ENCODE measurements at regions not wholly inside any gene's neighbourhood (a gene's known extent, or its start where the extent isn't known, plus 50 kb on each side); places are given as distances from the start of the nearest gene placed in this dataset.

GRCh38 chr1:58931024-58931423 lies 147.2 kb upstream of the JUN start:
- TF ChIP-seq CTCF (IDR thresholded peaks at IDR 0.05; ENCODE audit: low read depth, low read length) = no peak
- no peak for DNase-seq (ENCODE audit: low read depth in 2 of 2)
- H3K4me3 ChIP-seq (replicated peaks in 1 of 2; ENCODE audit: low read depth in 2 of 2, low read length in 2 of 2) = no peak overlapping the region

- H3K4me3 ChIP-seq (replicated peaks in 1 of 2; ENCODE audit: low read depth in 2 of 2, low read length in 2 of 2) = no peak overlapping the region
- TF ChIP-seq CTCF (IDR thresholded peaks at IDR 0.05; ENCODE audit: low read depth, low read length) = no peak
- no peak for DNase-seq (ENCODE audit: low read depth in 2 of 2)
Measured at GRCh38 chr1:58931756-58932155, 147.9 kb upstream of the JUN start.

- DNase-seq (ENCODE audit: low read depth in 2 of 2) = peak; percentile 73 to 89
- no peak for TF ChIP-seq CTCF (IDR thresholded peaks at IDR 0.05; ENCODE audit: low read depth, low read length)
- no peak overlapping the region for H3K4me3 ChIP-seq (replicated peaks in 1 of 2; ENCODE audit: low read depth in 2 of 2, low read length in 2 of 2)
Measured at GRCh38 chr1:58932859-58933598, 149.2 kb upstream of the JUN start.

GRCh38 chr1:58933599-58933926 lies 149.7 kb upstream of the JUN start:
- H3K4me3 ChIP-seq (replicated peaks in 1 of 2; ENCODE audit: low read depth in 2 of 2, low read length in 2 of 2) = no peak overlapping the region
- DNase-seq (ENCODE audit: low read depth in 2 of 2) = peak in 1 of 2 donors; percentile 36
- TF ChIP-seq CTCF (IDR thresholded peaks at IDR 0.05; ENCODE audit: low read depth, low read length) = no peak

GRCh38 chr1:58934706-58935105 lies 150.9 kb upstream of the JUN start:
- no peak for DNase-seq (ENCODE audit: low read depth in 2 of 2)
- no peak for TF ChIP-seq CTCF (IDR thresholded peaks at IDR 0.05; ENCODE audit: low read depth, low read length)

GRCh38 chr1:58936973-58937372 lies 153.1 kb upstream of the JUN start:
- no peak for TF ChIP-seq CTCF (IDR thresholded peaks at IDR 0.05; ENCODE audit: low read depth, low read length)
- DNase-seq (ENCODE audit: low read depth in 2 of 2) = no peak
- no peak overlapping the region for H3K4me3 ChIP-seq (replicated peaks in 1 of 2; ENCODE audit: low read depth in 2 of 2, low read length in 2 of 2)

More at GRCh38 chr1:58934706-58935105, 150.9 kb upstream of the JUN start:
- H3K4me3 ChIP-seq (replicated peaks in 1 of 2; ENCODE audit: low read depth in 2 of 2, low read length in 2 of 2) = no peak overlapping the region

- no peak for TF ChIP-seq CTCF (IDR thresholded peaks at IDR 0.05; ENCODE audit: low read depth, low read length)
- DNase-seq (ENCODE audit: low read depth in 2 of 2) = no peak
- H3K4me3 ChIP-seq (replicated peaks in 1 of 2; ENCODE audit: low read depth in 2 of 2, low read length in 2 of 2) = no peak overlapping the region
Measured at GRCh38 chr1:58939146-58939545, 155.3 kb upstream of the JUN start.

Data from cardiac fibroblast (primary cell).